HG02884 (cell line): ENCODE measurements at regions not wholly inside any gene's neighbourhood (a gene's known extent, or its start where the extent isn't known, plus 50 kb on each side); places are given as distances from the start of the nearest gene placed in this dataset.
"Not testable (repeated sequence)": the region's sequence is repeated elsewhere in the genome, so short reads cannot be mapped to it uniquely, and the experiment has no call there.

ENCODE experiments used
- ATAC-seq: cut with Tn5 transposase; IDR thresholded peaks from one replicate; pipeline ENCODE4 v1.9.1; 2021; ENCODE audit warnings: mild to moderate bottlenecking, moderate library complexity; ENCODE audit not compliant: unreplicated experiment

- no peak for ATAC-seq
Observed at GRCh38 chr4:14338585-14339265, 663.6 kb upstream of the CPEB2 start.

- no peak for ATAC-seq
Observed at GRCh38 chr4:14339715-14340114, 662.6 kb upstream of the CPEB2 start.

- ATAC-seq = no peak
Observed at GRCh38 chr4:14340321-14340720, 662.0 kb upstream of the CPEB2 start.

- no peak for ATAC-seq
Observed at GRCh38 chr4:14343961-14344360, 658.3 kb upstream of the CPEB2 start.

GRCh38 chr4:14345356-14345775 is 656.9 kb upstream of the CPEB2 start:
- no peak for ATAC-seq

GRCh38 chr4:14347526-14347925 is 654.8 kb upstream of the CPEB2 start:
- ATAC-seq = no peak

GRCh38 chr4:14348506-14348905 is 653.8 kb upstream of the CPEB2 start:
- no peak for ATAC-seq

- ATAC-seq = not testable (repeated sequence)
Observed at GRCh38 chr4:14358544-14359160, 643.6 kb upstream of the CPEB2 start.

GRCh38 chr4:14359991-14360390 is 642.3 kb upstream of the CPEB2 start:
- no peak for ATAC-seq

GRCh38 chr4:14361084-14361483 is 641.2 kb upstream of the CPEB2 start:
- ATAC-seq = no peak

GRCh38 chr4:14362385-14362784 is 639.9 kb upstream of the CPEB2 start:
- no peak for ATAC-seq

GRCh38 chr4:14364953-14365536 is 637.2 kb upstream of the CPEB2 start:
- ATAC-seq = no peak

- no peak for ATAC-seq
Observed at GRCh38 chr4:14368391-14368790, 633.9 kb upstream of the CPEB2 start.

GRCh38 chr4:14371131-14371530 is 631.1 kb upstream of the CPEB2 start:
- no peak for ATAC-seq

GRCh38 chr4:14375816-14376215 is 626.5 kb upstream of the CPEB2 start:
- no peak for ATAC-seq

- no peak for ATAC-seq
Observed at GRCh38 chr4:14379183-14379582, 623.1 kb upstream of the CPEB2 start.

- no peak for ATAC-seq
Observed at GRCh38 chr4:14383652-14384051, 618.6 kb upstream of the CPEB2 start.

- ATAC-seq = no peak
Observed at GRCh38 chr4:14384824-14385223, 617.5 kb upstream of the CPEB2 start.

GRCh38 chr4:14386196-14386595 is 616.1 kb upstream of the CPEB2 start:
- ATAC-seq = no peak

GRCh38 chr4:14387647-14388046 is 614.6 kb upstream of the CPEB2 start:
- ATAC-seq = no peak

GRCh38 chr4:14392378-14392777 is 609.9 kb upstream of the CPEB2 start:
- ATAC-seq = no peak

GRCh38 chr4:14396183-14396582 is 606.1 kb upstream of the CPEB2 start:
- no peak for ATAC-seq
